ENCODE measurements at regions not wholly inside any gene's neighbourhood (a gene's known extent, or its start where the extent isn't known, plus 50 kb on each side); places are given as distances from the start of the nearest gene placed in this dataset.
"Not testable (repeated sequence)": the region's sequence is repeated elsewhere in the genome, so short reads cannot be mapped to it uniquely, and the experiment has no call there.

DNA sequence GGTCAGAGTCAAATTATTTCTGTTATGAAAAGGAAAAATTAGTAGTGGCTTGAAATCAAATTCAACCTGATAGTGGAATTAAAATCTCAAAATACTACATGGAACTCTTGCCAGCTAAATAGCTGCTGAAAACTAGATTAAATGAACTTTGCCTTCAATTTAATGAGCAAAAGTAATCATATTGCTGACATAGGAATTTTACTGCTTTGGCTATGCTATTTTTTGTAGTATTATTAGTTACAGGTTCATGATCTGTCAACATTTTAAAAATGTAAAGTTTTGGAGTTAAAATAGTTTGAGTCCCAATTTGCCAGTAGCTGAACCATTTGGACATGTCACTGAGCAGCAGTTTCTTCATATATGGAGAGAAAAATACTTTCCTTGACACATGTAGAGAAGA is 81.4 kb downstream of the RERGL start:
- no peak for FAIRE-seq
- DNase-seq (ENCODE audit: extremely low spot score, insufficient read length, low read depth): no peak

DNA sequence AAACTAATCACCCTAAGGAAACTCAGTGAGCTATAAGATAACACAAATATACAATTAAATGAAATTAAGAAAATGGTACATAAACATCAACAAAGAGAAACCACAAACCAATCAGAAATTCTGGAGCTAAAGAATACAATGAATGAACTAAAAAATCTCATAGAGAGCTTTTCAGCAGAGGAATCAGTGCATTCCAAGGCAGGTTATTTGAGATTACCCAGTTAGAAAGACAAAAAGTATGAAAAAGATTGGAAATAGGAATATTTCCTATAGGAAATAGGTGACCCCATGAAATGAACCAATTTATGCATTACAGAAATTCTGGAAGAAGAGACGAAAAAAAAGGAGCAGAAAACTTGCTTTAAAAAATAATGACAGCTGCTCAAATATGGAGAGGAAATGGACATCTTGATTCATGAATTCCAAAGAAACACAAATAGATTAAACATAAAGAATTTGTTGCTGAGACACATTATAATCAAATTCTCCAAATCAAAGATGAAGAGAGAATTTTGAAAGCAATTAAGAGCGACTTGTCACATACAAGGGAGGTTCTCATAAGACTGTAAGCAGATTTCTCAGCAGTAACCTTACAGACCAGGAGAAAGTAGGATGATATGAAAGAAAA is 90.7 kb downstream of the RERGL start:
- DNase-seq (ENCODE audit: extremely low spot score, insufficient read length, low read depth): no peak

DNA sequence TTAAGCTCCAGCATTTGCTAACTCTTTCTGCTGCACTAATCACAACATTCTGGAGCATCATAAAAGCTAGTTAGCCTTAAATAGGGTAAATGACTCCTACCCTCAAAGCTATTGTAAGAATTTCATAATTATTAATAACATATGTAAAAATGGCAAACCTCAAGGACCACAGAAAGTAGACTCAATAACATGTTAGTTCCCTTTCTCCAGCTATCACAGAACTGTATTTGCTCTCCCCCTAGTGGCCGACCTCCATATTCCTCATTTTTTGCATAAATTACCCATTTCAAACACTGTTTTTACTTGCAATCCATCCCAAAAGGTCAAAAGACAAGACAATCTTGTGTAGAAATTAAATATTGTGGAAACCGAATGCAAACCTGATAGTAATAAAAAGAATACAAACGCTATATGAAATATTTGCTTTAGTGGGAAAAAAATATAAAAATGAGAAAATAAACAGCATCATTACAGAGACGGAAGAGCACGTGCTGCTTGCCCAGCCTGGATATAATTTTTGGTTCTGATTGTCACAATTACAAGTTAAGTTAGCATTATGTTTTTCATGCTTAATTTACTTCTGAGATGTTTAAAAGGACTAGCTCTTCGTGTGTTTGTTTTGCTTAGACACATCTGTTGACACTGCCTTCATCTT is 97.9 kb downstream of the RERGL start:
- DNase-seq (ENCODE audit: extremely low spot score, insufficient read length, low read depth): peak; percentile 0
- peak; percentile 38 for FAIRE-seq

More for the DNA sequence above, 90.7 kb downstream of the RERGL start:
- FAIRE-seq: no peak

DNA sequence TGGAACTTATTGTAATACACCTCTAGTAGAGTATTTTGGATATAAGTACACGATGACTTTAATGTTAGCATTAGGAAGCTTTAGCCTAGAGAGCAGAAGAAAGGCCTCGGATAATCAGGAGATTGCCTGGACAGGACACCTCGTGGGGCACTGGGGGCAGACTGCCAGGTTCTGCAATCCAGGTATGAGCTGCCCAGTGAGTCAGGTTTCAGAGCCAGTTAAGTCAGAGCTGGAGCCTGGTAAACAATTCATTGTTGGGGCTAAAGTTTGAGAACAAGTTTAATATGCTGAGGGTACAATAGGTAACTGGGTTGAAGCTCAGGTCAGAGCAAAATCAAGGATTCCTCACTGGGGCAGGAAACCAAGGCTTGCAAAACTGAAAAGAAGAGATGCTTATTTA is 107.4 kb downstream of the RERGL start:
- DNase-seq (ENCODE audit: extremely low spot score, insufficient read length, low read depth): no peak
- no peak for FAIRE-seq

DNA sequence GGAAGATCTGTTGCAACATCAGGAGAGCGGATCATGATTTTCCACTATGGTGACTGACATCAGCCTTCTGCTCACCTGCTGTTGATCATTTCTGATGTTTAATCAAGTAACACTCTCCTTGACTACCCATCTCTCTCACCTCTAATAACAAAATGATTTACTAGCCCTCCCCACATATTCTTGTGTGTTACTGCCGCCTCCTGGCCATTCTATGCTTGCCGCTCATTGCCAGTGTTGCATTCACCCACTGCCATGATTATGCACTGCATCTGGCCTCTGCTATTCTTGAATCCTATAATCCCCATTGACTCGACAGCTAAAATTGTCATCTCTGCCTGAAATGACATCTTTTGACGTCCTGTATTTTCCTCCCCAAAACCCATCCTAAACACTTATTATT is 113.8 kb downstream of the RERGL start:
- no peak for FAIRE-seq

DNA sequence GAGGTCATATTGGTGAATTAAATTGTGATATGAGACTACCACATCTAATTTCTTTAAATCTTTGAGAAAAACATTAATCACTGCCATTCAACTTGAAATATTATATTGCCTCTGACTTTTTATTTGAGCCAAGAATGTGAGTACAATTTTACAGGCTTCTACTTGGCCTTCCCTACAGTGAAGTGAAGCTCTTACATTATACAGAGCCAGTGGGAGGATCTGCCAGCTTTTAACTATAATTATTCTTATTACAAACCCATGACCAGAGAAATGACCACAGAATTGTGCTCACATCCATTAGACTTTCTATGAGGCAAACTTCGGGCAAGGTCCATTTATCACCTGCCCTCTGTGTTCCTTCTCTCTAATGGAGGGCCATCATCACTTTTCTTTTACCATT is 114.2 kb downstream of the RERGL start:
- DNase-seq (ENCODE audit: extremely low spot score, insufficient read length, low read depth) (no peak), FAIRE-seq (no peak)

More for the DNA sequence above, 113.8 kb downstream of the RERGL start:
- DNase-seq (ENCODE audit: extremely low spot score, insufficient read length, low read depth): no peak

DNA sequence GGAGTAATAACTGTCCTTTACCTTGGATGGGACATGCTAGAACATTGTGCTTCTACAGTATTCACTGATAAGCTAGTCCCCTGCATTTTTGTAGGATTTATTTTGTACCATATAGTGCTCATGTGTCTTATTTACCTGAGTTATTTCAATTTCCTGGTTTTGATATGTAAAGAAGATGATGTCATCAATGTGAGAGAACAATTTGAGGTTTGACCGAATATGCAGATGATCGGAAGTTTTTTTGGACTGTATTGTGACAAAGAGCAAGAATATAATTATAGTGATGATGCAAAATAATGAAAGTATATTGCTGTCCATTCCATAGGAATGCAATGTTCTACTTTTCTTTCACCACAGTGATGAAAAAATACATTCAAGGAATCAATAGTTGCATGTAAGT is 114.8 kb downstream of the RERGL start:
- FAIRE-seq (no peak), DNase-seq (ENCODE audit: extremely low spot score, insufficient read length, low read depth) (no peak)

DNA sequence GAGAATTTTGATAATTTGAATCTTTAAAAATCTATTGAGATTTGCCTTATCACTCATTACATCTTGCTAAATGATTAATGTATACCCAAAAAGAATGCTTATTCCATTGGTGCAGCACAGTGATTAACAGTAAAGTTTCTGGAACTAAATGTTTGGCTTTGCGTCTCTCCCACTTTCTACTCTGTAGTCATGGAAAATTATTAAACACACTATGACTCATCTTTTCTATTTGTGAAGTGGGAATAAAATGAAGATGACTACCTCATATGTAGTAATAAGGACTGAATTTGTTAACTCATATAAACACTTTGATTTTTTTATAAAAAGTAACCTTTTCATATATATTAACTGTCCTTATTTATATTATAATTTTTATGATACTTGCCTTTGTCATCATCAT is 118.1 kb downstream of the RERGL start:
- DNase-seq (ENCODE audit: extremely low spot score, insufficient read length, low read depth): no peak
- no peak for FAIRE-seq

DNA sequence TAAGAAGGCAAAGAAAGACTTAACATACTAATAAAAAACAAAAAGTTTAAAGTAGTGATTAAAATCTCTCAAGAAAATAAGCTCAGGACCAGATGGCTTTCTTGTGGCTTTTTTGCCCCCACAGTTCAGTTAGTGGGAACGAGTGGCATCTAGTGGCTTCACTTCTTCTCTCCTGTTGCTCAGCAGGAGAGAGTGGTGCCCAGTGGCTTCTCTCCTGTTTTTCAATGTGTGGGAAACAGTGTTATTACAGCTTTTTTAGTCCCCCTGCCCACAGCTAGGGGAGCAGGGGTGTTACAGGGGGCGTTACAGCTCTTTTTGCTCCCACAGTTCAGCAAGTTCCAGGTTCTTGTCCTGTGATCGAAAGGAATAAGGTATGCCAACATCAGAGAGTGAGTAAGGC is 135.2 kb downstream of the RERGL start:
- FAIRE-seq (no peak), DNase-seq (ENCODE audit: extremely low spot score, insufficient read length, low read depth) (no peak)

DNA sequence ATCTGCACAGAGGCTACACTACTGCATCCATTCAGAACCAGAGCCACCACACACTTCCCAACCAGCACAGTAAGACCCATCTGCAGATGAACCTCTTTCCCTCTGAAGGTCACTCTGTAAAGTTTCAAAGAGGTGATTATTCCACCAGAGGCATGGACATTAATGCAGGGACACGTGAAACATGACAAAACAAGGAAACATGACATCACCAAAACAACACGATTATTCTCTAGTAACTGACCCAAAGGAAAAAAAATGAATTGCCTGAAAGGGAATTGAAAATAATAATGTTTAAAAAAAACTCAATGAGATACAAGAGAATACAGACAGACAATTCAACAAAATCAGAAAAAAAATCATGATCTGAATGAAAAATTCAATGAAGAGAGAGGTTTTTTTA is 139.1 kb downstream of the RERGL start:
- FAIRE-seq (no peak), DNase-seq (ENCODE audit: extremely low spot score, insufficient read length, low read depth) (no peak)

DNA sequence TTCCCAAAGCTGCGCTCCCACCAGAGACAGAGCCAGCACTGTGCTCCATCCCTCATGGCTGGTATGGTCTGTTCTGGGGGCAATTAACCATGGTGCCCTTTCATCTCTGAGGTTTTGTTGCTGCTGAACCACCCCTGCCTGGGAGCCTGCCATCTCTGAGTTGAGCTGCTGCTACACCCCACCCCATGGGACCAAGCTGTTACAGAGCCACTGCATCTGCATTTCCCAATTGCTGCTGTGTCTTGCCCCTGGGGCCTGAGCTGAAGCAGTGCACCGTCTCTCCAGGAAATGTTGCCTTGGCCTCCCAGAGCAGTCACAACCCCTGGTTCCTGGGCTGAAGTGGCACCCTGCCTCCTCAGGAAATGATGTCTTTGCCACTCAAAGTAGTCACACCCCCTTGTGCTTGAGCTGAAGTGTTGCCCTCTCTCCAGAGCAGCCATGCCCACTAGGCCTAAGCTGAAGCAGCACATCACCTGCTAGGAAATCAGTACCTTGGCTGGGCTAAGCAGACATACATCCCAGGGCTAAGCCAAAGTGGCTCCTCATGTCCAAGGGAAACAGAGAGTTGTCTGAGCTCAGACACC is 140.3 kb downstream of the RERGL start:
- no peak for FAIRE-seq
- no peak for DNase-seq (ENCODE audit: extremely low spot score, insufficient read length, low read depth)

DNA sequence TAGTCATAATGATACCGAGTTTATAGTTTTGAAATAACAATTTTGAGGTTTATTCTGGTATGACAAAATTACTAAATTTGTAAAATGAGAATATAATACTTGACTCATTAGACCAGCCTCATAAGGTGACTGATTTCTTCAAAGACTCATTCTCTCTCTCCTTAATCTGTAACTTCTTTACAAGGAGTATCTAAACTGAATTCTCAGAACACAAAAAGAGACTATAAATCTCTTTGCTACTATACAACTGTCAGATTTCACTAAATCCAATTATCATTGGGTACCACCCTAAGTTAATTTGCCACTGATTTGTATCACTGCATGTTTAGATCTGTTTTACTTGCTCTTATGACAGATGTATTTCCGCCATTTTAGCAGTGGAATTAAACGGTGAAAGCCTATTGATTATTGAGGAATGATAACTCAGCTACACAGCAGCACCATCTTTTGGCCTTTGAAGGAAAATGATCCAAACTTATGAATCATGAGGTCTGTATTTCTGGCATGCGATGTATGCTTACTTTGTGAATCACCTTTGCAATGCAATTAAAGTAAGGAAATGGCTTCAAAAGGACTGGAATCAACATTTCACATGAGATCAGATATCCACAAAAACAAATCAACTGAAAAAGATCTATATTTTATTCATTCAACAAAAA is 161.2 kb downstream of the RERGL start:
- no peak for DNase-seq (ENCODE audit: extremely low spot score, insufficient read length, low read depth)
- FAIRE-seq: no peak

DNA sequence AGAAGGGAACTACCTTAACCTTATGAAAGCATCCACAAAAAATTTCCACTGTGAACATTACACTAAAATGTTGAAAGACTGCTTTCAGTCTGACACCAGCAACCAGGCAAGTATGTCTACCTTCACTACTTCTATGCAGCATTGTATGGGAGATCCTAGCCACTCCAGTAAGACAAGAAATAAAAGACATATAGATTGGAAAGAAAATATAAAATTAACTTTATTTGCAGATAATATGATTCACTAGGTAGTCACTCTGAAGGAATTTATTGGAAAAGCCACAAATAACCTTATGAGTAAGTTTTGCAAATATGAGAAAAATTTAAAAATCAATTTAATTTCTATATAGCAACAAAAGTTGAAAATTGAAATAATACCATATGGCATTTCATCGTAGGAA is 172.0 kb downstream of the RERGL start:
- FAIRE-seq: no peak
- DNase-seq (ENCODE audit: extremely low spot score, insufficient read length, low read depth): no peak

DNA sequence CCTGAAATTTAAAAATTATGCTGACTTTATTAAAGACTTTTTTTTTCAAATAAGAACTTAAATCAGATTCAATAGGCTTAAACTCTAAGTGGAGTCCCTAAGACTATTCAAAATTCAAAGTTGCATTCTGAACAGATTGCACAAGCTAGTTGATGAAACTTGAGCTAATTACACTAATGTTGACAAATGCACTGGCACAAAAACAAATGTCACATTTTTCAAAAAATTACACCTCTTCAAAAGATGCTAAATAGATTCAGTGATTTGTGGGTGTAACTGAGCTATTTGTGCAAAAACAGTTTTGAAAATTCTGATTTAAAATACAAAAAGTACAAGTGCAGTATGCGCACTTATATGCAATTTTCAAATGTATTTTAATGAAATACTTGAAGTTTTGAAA is 205.4 kb downstream of the RERGL start:
- FAIRE-seq: no peak
- DNase-seq (ENCODE audit: extremely low spot score, insufficient read length, low read depth): no peak

DNA sequence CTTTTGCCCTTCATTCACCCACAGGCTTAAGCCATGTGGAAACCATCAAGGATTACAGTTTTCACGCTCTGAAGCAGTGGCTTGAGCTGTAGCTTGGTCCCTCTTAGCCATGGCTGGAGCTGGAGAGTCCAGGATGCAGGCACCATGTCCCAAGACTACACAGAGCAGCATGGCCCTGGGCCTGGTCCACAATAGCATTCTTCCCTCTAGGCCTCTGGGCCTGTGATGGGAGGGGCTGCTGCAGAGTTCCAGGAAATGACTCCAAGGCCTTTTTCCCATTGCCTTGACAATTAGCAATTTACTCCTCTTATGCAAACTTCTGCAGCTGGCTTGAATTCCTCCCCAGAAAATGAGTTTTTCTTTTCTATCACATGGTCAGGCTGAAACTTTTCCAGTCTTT is 211.3 kb downstream of the RERGL start:
- DNase-seq (ENCODE audit: extremely low spot score, insufficient read length, low read depth) (no peak), FAIRE-seq (no peak)

DNA sequence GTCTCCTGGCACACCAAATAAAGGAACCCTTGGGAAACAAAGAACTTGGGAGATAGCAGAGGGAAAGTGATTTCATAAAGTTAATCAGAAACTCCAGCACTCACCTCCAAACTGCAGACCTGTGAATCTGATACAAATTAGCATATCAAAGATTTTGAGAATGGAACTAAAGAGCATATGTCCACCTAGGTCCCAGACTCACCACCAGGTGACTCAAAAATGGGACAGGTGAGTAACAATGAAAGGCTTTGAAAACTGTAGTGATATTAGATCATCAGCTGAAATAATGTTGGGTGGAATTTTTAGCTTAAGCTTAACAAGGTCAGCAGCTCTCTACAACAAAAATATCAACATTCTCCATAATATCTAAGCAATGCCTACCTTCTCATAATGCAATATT is 214.8 kb downstream of the RERGL start:
- DNase-seq (ENCODE audit: extremely low spot score, insufficient read length, low read depth) (no peak), FAIRE-seq (no peak)

DNA sequence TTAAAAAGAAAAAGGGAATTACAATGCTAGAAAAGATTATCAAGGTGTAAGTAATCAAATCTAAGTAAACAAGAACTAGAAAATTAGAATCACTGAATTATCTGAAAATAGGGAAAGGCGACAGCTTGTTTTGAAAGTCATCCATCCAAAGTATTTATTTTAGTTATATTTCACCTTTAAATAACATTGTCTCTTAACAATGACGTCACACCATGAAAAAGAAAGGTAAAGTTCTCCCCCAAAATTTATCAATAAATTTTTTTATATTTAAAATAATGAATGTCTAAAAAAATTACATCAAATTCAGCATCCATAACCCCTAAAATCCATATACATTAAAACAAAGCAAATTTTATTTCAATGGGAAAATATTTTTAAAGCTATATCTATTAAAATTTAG is 223.2 kb downstream of the RERGL start:
- DNase-seq (ENCODE audit: extremely low spot score, insufficient read length, low read depth): no peak
- FAIRE-seq: no peak

DNA sequence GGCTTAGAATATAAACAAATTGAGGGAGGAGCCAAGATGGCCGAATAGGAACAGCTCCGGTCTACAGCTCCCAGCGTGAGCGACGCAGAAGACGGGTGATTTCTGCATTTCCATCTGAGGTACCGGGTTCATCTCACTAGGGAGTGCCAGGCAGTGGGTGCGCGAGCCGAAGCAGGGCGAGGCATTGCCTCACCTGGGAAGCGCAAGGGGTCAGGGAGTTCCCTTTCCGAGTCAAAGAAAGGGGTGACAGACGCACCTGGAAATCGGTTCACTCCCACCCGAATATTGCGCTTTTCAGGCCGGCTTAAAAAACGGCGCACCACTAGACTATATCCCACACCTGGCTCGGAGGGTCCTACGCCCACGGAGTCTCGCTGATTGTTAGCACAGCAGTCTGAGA is 234.4 kb downstream of the RERGL start:
- not testable (repeated sequence) for FAIRE-seq; DNase-seq (ENCODE audit: extremely low spot score, insufficient read length, low read depth)

DNA sequence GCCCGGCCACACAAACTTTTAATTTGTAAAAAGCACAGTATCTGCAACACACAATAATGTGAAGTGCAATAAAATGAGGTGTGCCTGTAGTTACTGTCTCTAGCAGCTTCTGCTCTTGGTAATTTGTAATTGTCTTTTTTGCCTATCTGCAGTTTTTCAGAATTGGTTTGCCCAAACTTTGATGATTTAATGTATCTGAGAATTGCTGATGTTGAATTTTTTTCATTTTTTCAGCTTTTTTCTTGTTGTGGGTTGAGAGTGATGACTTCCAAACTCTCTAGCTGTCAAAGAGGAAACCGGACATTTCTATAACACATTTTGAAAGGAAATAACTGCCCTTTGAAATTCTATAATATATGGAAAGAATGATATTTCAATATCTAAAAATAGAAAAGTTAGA is 236.9 kb downstream of the RERGL start:
- DNase-seq (ENCODE audit: extremely low spot score, insufficient read length, low read depth): no peak
- FAIRE-seq: no peak

DNA sequence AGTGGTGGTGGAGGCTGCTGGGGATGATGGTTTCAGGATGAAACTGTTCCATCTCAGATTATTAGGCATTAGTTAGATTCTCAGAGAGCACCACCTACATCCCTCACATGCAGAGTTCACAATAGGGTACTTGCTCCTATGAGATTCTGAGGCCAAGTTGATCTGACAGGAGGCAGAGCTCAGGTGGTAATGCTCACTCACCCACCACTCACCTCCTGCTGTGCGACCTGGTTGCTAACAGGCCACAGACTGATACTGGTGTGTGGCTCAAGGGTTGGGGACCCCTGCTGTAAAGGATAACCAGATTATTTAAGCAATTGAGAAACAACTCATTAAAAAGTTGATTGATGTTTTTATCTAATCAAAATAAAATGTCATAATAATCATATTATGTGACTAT is 248.5 kb downstream of the RERGL start:
- DNase-seq (ENCODE audit: extremely low spot score, insufficient read length, low read depth) (no peak), FAIRE-seq (no peak)

DNA sequence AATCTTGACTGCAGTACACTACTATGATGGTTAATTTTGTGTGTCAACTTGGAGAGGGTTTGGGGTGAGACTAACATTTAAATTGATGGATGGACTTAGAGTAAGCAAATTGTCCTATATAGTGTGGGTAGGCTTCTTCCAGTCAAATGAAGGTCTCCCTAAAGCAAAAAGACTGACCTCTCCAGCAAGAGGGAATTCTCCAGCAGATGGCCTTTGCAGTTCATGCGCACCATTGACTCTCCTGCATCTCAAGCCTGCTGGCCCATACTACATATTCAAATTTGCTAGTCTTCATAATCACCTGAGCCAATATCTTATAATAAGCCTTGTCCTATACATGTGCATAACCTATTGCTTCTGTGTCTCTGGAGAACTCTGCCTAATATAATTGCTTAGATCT is 260.2 kb downstream of the RERGL start:
- DNase-seq (ENCODE audit: extremely low spot score, insufficient read length, low read depth) (no peak), FAIRE-seq (no peak)
